ENCODE measurements at regions not wholly inside any gene's neighbourhood (a gene's known extent, or its start where the extent isn't known, plus 50 kb on each side); places are given as distances from the start of the nearest gene placed in this dataset.

DNA sequence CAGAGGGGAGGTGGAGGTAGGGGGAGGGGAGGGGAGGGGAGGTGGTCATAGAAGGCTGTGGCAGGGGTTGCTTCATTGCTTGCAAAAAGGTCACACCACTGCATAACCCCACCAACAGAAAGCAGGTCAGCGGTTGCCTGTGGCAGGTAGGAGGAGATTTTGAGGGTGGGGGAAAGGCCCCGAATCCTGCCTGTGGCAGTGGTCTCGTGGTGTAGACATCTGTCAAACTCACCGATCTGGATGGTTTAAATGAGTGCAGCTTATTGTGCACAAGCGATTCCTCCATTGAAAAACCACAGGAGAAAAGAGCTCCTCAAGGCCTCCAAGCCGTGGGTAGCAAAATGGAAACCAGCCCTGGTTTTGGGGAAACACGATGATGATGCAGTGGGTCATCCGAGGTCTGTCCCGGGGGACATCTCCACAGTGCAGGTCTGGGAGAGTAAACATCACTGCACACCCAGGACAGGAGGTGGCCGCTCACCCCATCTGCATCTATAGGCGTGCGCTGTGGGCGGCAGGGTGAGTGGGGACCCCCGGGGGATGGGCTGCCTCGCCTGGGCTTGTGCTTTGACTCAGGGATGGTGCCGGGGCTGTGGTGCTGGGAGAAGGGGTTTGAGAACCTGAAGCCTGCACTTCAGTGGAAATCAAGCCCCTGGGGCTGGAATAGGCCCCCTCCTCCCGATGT is 112.3 kb downstream of the CRYAA start:
- TF ChIP-seq, protein P1, sequence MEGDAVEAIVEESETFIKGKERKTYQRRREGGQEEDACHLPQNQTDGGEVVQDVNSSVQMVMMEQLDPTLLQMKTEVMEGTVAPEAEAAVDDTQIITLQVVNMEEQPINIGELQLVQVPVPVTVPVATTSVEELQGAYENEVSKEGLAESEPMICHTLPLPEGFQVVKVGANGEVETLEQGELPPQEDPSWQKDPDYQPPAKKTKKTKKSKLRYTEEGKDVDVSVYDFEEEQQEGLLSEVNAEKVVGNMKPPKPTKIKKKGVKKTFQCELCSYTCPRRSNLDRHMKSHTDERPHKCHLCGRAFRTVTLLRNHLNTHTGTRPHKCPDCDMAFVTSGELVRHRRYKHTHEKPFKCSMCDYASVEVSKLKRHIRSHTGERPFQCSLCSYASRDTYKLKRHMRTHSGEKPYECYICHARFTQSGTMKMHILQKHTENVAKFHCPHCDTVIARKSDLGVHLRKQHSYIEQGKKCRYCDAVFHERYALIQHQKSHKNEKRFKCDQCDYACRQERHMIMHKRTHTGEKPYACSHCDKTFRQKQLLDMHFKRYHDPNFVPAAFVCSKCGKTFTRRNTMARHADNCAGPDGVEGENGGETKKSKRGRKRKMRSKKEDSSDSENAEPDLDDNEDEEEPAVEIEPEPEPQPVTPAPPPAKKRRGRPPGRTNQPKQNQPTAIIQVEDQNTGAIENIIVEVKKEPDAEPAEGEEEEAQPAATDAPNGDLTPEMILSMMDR (conservative IDR thresholded peaks at IDR 0.05; ENCODE audit: low read length), result no peak
- TF ChIP-seq EZH2phosphoT487 (IDR thresholded peaks at IDR 0.05; ENCODE audit: borderline replicate concordance), result no peak
- Histone ChIP-seq H3K79me2 (ENCODE audit: insufficient read depth, low read length) (no peaks in the 10 kb centered on the region), H4K20me1 (ENCODE audit: insufficient read depth, low read length, poor library complexity, severe bottlenecking) (no peaks in the 10 kb centered on the region), H2AFZ (ENCODE audit: low read length) (no peak overlapping the region), H3K9me2 (replicated peaks; ENCODE audit: low read depth, low read length) (no peaks in the 10 kb centered on the region), H3K27me3 (ENCODE audit: insufficient read depth, low read length, poor library complexity, severe bottlenecking) (no peaks in the 10 kb centered on the region), H3K4me2 (ENCODE audit: low read depth, low read length, poor library complexity, severe bottlenecking) (no peak overlapping the region), H3F3A (ENCODE audit: low read depth) (no peaks in the 10 kb centered on the region), H3K4me1 (ENCODE audit: insufficient read depth, low read length, poor library complexity, severe bottlenecking) (no peaks in the 10 kb centered on the region), H3K9ac (ENCODE audit: low read depth, low read length, poor library complexity, severe bottlenecking) (no peak overlapping the region), H3K9me3 (ENCODE audit: insufficient read depth, low read depth, low read length) (no peaks in the 10 kb centered on the region), H3K36me3 (ENCODE audit: insufficient read depth, low read length) (no peaks in the 10 kb centered on the region), H3K4me3 (ENCODE audit: low read length, poor library complexity, severe bottlenecking) (no peak overlapping the region)

DNA sequence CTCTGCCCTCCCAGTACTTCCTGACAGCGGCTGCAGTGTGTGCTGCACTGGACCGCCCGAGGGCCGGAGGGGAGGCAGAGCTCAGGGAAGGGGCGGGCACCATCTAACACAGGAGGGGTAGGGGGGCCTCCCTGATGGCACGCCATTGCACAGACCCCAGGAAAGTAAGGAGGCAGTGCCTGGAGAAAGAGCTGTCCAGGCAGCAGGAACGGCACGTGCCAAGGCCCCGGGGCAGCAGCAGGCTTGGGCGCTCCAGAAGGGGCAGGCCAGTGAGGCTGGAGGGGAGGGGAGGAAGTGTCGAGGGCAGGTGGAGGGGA is 110.7 kb downstream of the CRYAA start:
- no peaks in the 10 kb centered on the region for H3K9me2 ChIP-seq (replicated peaks; ENCODE audit: low read depth, low read length)
- no peaks in the 10 kb centered on the region for H3K4me1 ChIP-seq (ENCODE audit: insufficient read depth, low read length, poor library complexity, severe bottlenecking)
- H3K4me2 ChIP-seq (ENCODE audit: low read depth, low read length, poor library complexity, severe bottlenecking), result no peak overlapping the region
- no peaks in the 10 kb centered on the region for H3K9me3 ChIP-seq (ENCODE audit: insufficient read depth, low read depth, low read length)
- no peak overlapping the region for H3K9ac ChIP-seq (ENCODE audit: low read depth, low read length, poor library complexity, severe bottlenecking)
- no peaks in the 10 kb centered on the region for H3K79me2 ChIP-seq (ENCODE audit: insufficient read depth, low read length)
- H3K4me3 ChIP-seq (ENCODE audit: low read length, poor library complexity, severe bottlenecking), result no peak overlapping the region
- H3K36me3 ChIP-seq (ENCODE audit: insufficient read depth, low read length), result no peaks in the 10 kb centered on the region
- H2AFZ ChIP-seq (ENCODE audit: low read length), result no peak overlapping the region
- TF ChIP-seq EZH2phosphoT487 (IDR thresholded peaks at IDR 0.05; ENCODE audit: borderline replicate concordance), result no peak
- TF ChIP-seq, protein P1 (conservative IDR thresholded peaks at IDR 0.05; ENCODE audit: low read length), result no peak
- no peaks in the 10 kb centered on the region for H3K27me3 ChIP-seq (ENCODE audit: insufficient read depth, low read length, poor library complexity, severe bottlenecking)
- H3F3A ChIP-seq (ENCODE audit: low read depth), result no peaks in the 10 kb centered on the region
- H4K20me1 ChIP-seq (ENCODE audit: insufficient read depth, low read length, poor library complexity, severe bottlenecking), result no peaks in the 10 kb centered on the region

DNA sequence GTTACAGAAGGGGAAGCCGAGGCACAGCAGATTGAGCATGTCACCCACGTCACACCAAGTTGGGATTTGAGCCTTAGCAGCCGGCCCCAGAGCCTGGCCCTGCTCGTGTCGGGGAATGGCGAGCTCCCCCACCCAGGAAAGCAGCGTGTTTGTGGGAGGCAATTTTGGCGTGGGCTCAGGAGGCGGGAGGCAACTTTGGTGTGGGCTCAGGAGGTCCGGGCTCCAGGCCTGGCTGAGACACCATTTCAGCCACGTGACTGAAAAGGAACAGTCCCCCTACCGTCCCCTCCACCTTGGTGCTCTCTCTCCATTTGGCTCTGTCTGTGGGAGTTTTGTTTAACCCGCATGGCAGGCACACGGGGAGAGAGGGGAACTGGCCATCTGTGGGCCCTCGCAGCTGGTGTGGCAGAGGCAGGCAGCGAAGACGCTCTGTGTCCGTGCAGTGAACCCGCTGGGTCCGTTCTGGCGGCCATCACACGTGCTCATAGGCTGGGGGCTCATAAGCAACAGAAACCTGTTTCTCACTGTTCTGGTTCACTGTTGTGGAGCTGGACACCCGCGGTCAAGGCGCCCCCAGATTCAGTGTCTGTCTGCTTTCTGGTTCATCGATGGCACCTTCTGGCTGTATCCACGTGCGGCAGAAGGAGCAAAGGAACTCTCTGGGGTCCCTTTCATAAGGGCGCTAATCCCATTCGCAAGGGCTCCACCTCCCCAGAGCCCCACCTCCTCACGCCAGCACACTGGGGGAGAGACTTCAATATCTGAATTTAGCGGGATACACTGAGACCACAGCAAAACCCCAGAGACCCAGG is 110.2 kb downstream of the CRYAA start:
- no peak overlapping the region for H2AFZ ChIP-seq (ENCODE audit: low read length)
- H3K9me2 ChIP-seq (replicated peaks; ENCODE audit: low read depth, low read length), result no peaks in the 10 kb centered on the region
- no peak overlapping the region for H3K4me2 ChIP-seq (ENCODE audit: low read depth, low read length, poor library complexity, severe bottlenecking)

More for the DNA sequence above, 110.2 kb downstream of the CRYAA start:
- H3K9ac ChIP-seq (ENCODE audit: low read depth, low read length, poor library complexity, severe bottlenecking), result no peak overlapping the region
- no peaks in the 10 kb centered on the region for H4K20me1 ChIP-seq (ENCODE audit: insufficient read depth, low read length, poor library complexity, severe bottlenecking)
- H3K27me3 ChIP-seq (ENCODE audit: insufficient read depth, low read length, poor library complexity, severe bottlenecking), result no peaks in the 10 kb centered on the region
- H3K79me2 ChIP-seq (ENCODE audit: insufficient read depth, low read length), result no peaks in the 10 kb centered on the region
- H3K9me3 ChIP-seq (ENCODE audit: insufficient read depth, low read depth, low read length), result no peaks in the 10 kb centered on the region
- no peaks in the 10 kb centered on the region for H3F3A ChIP-seq (ENCODE audit: low read depth)
- TF ChIP-seq, protein P1 (conservative IDR thresholded peaks at IDR 0.05; ENCODE audit: low read length), result no peak
- no peak for TF ChIP-seq EZH2phosphoT487 (IDR thresholded peaks at IDR 0.05; ENCODE audit: borderline replicate concordance)
- no peaks in the 10 kb centered on the region for H3K36me3 ChIP-seq (ENCODE audit: insufficient read depth, low read length)
- no peak overlapping the region for H3K4me3 ChIP-seq (ENCODE audit: low read length, poor library complexity, severe bottlenecking)
- no peaks in the 10 kb centered on the region for H3K4me1 ChIP-seq (ENCODE audit: insufficient read depth, low read length, poor library complexity, severe bottlenecking)

Measured in Loucy (cell line).